UCSD-AML1 (cell line): ENCODE measurements at regions not wholly inside any gene's neighbourhood (a gene's known extent, or its start where the extent isn't known, plus 50 kb on each side); places are given as distances from the start of the nearest gene placed in this dataset.

Experiments used
- DNase-seq: peaks from one replicate; lab custom pipeline; 2025; ENCODE audit not compliant: unreplicated experiment; lab: John Stamatoyannopoulos, UW

DNA sequence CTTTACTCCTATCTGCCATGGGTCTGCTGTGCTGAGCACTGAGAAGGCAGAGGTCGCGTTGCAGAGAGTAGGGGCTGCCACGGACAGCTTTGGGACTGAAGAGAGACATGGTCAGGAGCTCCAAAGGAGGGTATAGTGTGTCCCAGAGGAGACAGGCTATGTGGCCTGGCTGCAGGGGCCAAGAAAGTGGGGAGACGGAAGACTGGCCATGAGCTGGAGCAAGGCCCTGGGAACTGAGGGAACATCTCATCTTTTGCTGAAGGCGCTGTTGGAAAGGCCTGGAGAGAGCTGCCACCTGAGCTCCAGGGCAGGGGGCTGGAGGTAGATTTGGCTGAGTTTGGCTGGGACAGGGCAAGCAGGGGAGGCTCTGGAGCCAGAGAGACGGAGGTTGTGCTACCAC is 55.8 kb upstream of the AJAP1 start:
- DNase-seq = no peak

DNA sequence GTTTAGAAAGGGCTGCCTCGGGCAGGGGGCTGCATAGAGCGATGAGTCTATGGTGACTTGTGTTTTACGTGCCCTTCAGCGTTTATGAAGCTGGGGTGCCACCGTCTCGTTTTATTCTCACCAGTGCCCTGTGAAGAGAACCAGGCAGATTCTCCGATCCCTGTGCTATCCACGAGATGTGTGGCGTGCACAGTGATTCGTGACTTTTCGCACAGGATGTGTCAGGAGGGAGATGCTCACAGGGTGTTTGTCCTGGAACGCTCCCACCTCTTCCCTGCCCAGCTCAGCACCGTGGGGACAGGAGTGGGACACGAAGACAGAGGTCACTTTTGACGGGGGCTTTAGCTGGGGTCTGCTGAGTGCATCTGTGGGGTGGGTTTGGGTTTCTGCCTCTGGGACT is 54.9 kb upstream of the AJAP1 start:
- no peak for DNase-seq

DNA sequence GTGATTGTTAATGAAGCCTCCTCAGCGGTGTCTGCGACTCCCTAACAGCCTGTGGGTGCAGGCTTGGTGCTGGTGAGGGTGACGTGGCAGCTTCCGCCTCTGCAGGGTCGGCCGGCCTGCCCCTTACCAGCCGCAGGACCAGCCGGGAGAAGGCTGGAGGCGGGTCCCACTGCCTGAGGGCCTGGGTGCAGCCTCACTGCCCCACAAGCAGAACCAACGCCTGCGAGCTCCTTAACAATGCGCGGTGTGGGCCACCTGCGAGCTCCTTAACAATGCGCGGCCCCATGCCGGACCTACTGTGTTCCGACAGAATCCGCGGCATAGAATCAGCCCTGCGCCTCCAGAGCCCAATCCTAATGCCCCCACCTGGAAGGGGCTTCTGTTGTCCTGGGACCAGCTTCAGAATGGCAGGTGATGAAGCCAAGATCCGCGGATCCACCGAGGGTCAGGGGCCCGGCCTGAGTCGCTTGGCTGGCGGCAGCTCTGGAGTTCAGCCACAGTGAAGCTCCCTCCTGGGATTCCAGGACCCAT is 54.4 kb upstream of the AJAP1 start:
- DNase-seq = no peak

DNA sequence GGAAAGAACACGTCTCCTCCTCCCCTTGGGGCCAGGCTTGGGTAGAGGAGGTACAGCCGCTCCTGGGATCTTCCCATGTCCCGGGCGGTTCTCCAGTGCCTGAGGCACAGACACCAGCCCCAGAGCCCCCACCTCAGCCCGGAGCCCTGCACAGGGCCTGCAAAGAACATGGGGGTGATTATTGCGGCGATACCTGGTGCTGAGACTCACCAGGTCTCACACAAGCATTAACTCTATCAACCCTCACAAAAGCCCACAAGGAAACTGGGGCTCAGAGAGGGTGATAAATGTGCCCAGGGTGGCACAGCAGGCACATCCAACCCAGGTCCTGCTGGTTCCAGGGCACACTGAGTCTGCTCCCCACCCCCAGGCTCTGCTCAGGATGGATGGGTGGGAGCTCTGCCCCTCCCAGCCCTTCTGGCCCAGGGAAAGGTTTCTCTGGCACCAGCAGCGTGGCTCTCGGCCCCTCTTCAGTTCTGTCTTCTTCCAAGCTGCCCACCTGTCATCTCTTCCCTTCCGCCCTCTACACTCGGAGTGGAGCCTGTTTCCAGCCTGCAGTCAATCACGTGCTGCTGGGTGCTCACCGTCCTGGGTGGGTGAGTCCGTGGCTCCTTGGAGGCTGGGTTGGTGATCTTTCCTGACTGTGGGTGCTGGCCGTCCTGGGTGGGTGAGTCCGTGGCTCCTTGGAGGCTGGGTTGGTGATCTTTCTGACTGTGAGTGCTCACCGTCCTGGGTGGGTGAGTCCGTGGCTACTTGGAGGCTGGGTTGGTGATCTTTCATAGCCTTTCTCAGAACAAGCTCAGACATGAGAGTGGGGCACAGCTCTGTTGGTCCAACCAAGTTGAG is 53.6 kb upstream of the AJAP1 start:
- DNase-seq = no peak

DNA sequence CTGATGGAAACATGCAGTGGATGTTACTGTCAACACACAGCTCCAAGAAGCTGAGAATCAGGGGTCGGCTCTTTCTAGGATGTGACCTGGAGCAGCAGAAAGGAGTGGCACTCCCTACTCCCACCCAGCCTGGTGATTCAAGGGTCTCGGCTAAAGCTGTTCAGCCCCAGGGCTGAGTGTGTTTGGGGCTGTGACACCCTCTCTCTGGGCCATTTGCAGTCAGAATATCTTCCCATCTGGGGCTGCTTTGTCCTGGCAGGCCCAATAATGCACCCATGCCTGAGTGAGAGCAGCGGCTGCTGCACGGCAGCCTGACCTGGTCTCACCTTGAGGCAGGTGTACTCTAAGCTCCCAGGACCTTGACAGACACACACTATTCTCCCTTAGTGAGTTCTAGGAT is 52.5 kb upstream of the AJAP1 start:
- no peak for DNase-seq

DNA sequence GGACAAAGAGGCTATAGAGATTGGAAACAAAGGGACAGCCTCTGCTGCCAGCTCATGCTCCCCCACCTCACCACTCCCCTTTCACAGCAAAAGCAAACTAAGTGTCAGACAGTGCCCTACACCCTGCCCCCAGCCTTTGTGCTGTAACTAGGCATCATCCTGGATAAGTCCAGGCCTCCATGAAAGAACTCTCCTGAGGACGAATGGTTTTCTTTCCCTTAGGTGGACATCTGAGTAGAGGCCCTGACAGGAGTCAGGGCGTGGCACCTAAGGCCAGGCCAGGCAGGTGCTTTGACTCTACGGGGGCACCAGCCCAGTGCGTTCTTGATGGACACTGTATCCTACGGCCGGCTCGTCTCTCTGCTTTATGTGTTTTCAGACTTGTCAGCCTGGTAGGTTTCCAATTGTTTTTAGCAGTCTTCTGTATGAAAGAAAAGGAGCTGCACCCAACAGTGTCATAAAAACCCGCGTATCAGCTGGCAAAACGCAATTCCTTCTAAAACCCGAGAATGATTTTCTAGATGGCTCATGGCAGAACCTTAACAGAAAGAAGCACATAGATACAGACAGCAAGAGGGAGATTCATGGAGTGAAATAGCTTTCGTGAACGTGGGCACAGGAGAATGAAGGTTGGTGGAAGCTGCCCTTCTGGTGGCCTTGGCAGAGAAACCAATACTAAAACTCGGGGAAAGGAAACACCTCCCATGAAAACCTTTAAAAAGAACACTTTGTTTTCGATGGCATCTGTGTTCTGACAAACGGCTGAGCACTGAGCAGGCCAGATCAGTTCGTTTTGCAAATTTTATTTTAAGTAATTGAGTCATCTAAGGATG is 51.7 kb upstream of the AJAP1 start:
- DNase-seq = no peak

DNA sequence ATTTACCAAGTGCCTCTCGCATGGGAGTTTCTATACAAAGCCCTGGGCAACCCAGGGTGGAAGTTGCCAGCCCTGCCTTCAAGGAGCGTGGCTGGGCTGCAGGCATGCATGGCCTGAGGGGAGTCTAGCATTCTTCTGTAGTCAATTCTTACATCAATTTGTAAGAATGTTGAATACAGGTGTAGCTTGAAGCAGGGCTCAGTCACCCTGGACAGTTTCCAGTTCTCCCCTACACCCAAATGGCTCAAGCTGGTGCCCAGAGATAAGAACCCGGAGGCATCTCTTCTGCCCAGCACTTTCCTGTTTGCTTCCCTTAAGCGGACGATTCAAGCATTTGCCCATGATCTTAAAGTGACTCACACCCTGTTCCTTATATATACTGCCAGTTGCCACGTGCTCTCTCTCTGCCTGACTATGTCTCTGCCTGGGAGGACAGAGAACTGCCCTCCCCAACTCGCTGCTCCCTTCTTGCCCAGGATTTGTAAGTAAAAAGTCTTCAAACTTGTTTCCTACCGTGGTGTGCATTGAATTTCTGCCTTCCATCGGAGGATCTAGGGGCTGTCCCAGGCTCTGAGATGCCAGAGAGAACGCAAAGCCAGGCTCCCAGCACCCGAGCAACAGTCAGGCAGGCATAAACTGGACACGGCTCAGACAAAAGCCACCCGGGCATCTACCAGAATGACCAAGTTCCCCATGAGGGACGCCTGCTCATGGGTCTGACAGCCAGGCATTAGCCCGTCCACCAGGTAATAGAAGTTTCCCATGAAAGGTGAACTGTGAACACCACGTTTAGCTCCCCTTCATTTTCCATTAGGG is 50.9 kb upstream of the AJAP1 start:
- DNase-seq = peak; percentile 62
